ENCODE measurements at regions not wholly inside any gene's neighbourhood (a gene's known extent, or its start where the extent isn't known, plus 50 kb on each side); places are given as distances from the start of the nearest gene placed in this dataset.

DNA sequence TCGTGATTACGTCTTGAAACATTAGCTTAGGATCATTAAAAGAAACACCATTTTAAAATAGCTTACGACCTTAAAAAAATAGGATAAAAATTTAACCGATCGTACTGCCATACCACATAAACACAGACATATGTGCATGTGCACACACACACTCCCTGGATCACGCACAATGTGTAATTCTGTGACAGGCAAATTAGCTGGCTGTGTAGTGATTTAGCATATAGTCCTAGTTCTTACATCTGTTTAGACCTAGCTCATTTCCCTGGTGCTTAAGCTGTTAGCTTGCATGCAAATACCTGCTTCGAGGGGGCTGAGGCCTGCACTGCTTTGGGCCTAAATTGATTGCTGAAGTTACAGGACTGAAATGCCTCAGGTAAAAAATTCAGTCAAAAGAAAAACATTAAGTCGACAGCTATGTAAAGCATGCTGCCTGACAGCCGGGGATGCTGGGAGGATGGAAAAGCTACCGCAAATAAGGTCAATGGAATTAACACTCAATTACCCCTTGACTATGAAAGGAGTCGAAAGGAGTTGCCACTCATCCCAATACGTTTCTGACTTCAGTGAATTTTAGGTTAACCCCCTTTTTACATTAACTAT is 267.1 kb upstream of the FZD8 start:
- no peak overlapping the region for H3K4me3 ChIP-seq (ENCODE audit: low read depth, low read length)
- no peak for TF ChIP-seq CTCF (IDR thresholded peaks at IDR 0.05; ENCODE audit: low read depth, low read length)
- no peak for DNase-seq
- peaks cover 2% of the 10 kb centered on the region for H3K9me3 ChIP-seq (ENCODE audit: severe bottlenecking)
- H3K27ac ChIP-seq: no peak overlapping the region
- no peaks in the 10 kb centered on the region for H3K27me3 ChIP-seq (ENCODE audit: insufficient read depth, low read depth, severe bottlenecking)
- H3K36me3 ChIP-seq: no peaks in the 10 kb centered on the region

DNA sequence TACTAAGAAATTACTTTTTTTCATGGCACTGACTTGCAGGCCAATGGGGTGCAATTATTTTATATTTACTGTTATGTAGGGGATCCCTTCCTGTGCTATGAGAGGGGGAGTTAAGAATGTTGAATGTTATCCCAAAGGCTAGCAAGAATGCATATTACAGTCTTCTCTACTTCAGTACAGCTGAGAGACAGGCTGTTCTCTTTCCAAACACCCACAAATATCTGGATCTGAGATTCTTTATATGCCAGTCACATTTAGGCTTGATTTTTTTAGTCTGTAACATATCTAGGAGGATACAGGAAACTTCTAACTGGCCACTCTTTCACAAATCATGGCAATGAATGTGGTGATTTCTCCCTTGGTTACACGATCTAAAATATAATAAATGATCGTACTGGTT is 266.4 kb upstream of the FZD8 start:
- TF ChIP-seq CTCF (IDR thresholded peaks at IDR 0.05; ENCODE audit: low read depth, low read length): no peak
- DNase-seq: no peak
- Histone ChIP-seq H3K36me3 (no peaks in the 10 kb centered on the region), H3K4me3 (ENCODE audit: low read depth, low read length) (no peak overlapping the region), H3K9me3 (ENCODE audit: severe bottlenecking) (peaks cover 2% of the 10 kb centered on the region), H3K27me3 (ENCODE audit: insufficient read depth, low read depth, severe bottlenecking) (no peaks in the 10 kb centered on the region), H3K27ac (no peak overlapping the region)

DNA sequence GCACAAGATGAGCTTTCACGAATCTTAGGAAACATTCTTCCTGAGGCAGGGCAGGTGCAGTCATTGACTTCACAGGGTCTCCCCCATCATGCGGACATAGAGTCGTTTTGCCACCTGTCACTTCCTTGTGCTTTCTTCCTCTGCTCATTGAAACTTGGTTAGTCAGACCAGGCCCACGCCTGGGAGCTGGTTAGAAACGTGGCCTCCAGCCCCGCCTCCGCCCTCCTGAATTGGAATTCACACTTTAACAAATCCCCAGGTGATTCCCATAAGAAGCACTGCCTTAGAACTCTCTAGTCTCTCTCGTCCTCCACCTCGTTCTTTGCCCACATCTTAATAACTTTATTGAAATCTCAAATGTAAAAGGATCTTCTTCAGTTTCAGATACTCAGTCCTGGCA is 265.5 kb upstream of the FZD8 start:
- no peak for DNase-seq

DNA sequence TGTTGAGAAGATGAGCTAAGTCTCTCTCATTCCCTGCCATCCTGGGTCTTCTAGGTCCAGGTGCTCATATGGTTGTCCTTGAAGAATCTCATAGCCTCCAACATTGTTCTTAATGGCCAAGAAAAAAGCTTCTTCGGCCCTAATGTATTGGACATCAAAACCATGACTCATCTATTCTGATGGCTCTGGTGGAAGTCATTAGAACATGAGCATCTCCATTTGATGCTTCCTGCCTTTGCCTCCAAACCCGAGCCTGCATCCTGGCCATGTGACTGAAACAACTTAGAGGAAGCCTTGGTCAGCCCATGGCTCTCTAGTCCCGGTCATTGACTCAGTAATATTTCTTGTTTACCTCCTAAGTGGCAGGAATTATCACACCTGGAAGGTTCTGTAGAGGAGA is 264.1 kb upstream of the FZD8 start:
- H3K9me3 ChIP-seq (ENCODE audit: severe bottlenecking): peaks cover 2% of the 10 kb centered on the region
- DNase-seq: no peak
- H3K27me3 ChIP-seq (ENCODE audit: insufficient read depth, low read depth, severe bottlenecking): no peaks in the 10 kb centered on the region
- no peak for TF ChIP-seq CTCF (IDR thresholded peaks at IDR 0.05; ENCODE audit: low read depth, low read length)
- H3K4me3 ChIP-seq (ENCODE audit: low read depth, low read length): no peak overlapping the region
- no peak overlapping the region for H3K27ac ChIP-seq
- no peaks in the 10 kb centered on the region for H3K36me3 ChIP-seq

More for the DNA sequence above, 265.5 kb upstream of the FZD8 start:
- TF ChIP-seq CTCF (IDR thresholded peaks at IDR 0.05; ENCODE audit: low read depth, low read length): no peak
- H3K9me3 ChIP-seq (ENCODE audit: severe bottlenecking): peaks cover 2% of the 10 kb centered on the region
- H3K36me3 ChIP-seq: no peaks in the 10 kb centered on the region
- no peak overlapping the region for H3K4me3 ChIP-seq (ENCODE audit: low read depth, low read length)
- no peaks in the 10 kb centered on the region for H3K27me3 ChIP-seq (ENCODE audit: insufficient read depth, low read depth, severe bottlenecking)
- H3K27ac ChIP-seq: no peak overlapping the region

DNA sequence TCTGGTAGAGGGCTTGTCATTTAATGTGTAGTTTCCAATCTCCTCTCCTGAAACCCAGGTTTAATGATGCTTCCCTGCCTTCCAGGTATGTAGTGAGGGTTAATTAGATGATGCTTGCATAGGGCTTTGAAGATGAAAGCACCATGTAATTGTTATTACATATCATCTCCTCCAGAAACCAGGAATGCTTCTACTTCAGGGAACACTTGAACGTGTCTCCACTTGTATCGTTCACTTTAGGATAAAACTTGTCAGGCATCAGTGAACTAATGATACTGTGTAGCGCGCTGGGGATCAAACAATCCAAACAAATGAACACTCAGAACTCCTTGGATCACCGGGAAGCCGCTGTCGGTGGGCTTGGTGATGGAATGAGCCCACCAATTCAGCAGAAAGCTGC is 260.9 kb upstream of the FZD8 start:
- H3K27ac ChIP-seq: no peak overlapping the region
- no peaks in the 10 kb centered on the region for H3K27me3 ChIP-seq (ENCODE audit: insufficient read depth, low read depth, severe bottlenecking)
- DNase-seq: no peak
- H3K36me3 ChIP-seq: no peaks in the 10 kb centered on the region
- H3K9me3 ChIP-seq (ENCODE audit: severe bottlenecking): peaks cover 2% of the 10 kb centered on the region
- no peak overlapping the region for H3K4me3 ChIP-seq (ENCODE audit: low read depth, low read length)
- no peak for TF ChIP-seq CTCF (IDR thresholded peaks at IDR 0.05; ENCODE audit: low read depth, low read length)
